ENCODE measurements at regions not wholly inside any gene's neighbourhood (a gene's known extent, or its start where the extent isn't known, plus 50 kb on each side); places are given as distances from the start of the nearest gene placed in this dataset.

DNA sequence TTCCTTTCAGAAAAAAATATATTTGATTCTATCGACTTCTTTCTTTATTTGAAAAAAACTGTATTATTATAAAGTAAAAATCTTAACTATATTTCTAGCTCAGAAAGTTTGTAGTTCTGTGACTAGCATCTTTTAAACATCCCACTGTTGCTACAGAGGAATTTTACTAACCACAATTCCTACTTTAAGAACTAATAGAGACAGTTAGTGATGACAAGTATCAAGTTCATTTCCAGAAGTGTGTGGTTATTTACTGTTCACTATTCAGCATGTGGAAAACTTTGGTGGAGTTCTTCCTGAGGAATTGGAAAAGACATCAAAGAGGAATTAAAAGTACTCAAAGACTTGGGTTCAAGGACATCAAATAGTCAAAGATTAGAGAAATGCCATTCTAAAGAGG is 524.1 kb upstream of the CBLB start:
- DNase-seq (ENCODE audit: low spot score) (no peak), ATAC-seq (ENCODE audit: insufficient number of reproducible peaks, low FRiP score, low read depth) (no peak)
- H3K36me3 ChIP-seq, result no peaks in the 10 kb centered on the region
- no peak overlapping the region for H3K27ac ChIP-seq
- no peaks in the 10 kb centered on the region for H3K27me3 ChIP-seq (replicated peaks; ENCODE audit: insufficient read depth)
- H3K4me1 ChIP-seq (ENCODE audit: control insufficient read depth in 1 of 2, low read depth in 2 of 2), result no peaks in the 10 kb centered on the region
- no peaks in the 10 kb centered on the region for H3K9me3 ChIP-seq
- H3K4me3 ChIP-seq, result no peak overlapping the region
- TF ChIP-seq, protein P1, sequence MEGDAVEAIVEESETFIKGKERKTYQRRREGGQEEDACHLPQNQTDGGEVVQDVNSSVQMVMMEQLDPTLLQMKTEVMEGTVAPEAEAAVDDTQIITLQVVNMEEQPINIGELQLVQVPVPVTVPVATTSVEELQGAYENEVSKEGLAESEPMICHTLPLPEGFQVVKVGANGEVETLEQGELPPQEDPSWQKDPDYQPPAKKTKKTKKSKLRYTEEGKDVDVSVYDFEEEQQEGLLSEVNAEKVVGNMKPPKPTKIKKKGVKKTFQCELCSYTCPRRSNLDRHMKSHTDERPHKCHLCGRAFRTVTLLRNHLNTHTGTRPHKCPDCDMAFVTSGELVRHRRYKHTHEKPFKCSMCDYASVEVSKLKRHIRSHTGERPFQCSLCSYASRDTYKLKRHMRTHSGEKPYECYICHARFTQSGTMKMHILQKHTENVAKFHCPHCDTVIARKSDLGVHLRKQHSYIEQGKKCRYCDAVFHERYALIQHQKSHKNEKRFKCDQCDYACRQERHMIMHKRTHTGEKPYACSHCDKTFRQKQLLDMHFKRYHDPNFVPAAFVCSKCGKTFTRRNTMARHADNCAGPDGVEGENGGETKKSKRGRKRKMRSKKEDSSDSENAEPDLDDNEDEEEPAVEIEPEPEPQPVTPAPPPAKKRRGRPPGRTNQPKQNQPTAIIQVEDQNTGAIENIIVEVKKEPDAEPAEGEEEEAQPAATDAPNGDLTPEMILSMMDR (IDR thresholded peaks at IDR 0.05), result no peak

DNA sequence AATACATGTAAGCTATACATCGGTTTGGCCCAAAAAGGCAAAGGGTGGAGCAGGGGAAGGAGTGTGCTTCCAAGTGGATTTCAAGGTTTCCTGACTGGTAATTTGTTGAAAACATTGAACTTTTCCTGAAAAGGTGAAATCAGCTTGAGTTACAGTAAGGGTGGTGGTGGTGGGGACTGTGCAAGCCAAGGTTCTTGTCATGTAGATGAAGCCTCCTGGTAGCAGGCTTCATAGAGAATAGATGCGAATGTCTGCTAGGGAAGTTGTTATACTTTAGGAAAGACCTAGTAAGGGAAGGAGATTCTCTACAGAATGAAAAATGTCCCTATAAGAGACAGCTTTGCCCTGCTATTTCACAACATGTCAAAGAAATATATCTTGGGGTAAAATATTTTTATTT is 528.2 kb upstream of the CBLB start:
- no peak for DNase-seq (ENCODE audit: low spot score)
- peaks cover 4 to 12% of the 10 kb centered on the region in 2 donors for H3K4me1 ChIP-seq (ENCODE audit: control insufficient read depth in 1 of 2, low read depth in 2 of 2)
- TF ChIP-seq, protein P1 (IDR thresholded peaks at IDR 0.05), result no peak
- H3K9me3 ChIP-seq, result no peaks in the 10 kb centered on the region
- no peaks in the 10 kb centered on the region for H3K27me3 ChIP-seq (replicated peaks; ENCODE audit: insufficient read depth)
- no peaks in the 10 kb centered on the region for H3K36me3 ChIP-seq
- no peak overlapping the region for H3K27ac ChIP-seq
- H3K4me3 ChIP-seq, result no peak overlapping the region
- no peak for ATAC-seq (ENCODE audit: insufficient number of reproducible peaks, low FRiP score, low read depth)

DNA sequence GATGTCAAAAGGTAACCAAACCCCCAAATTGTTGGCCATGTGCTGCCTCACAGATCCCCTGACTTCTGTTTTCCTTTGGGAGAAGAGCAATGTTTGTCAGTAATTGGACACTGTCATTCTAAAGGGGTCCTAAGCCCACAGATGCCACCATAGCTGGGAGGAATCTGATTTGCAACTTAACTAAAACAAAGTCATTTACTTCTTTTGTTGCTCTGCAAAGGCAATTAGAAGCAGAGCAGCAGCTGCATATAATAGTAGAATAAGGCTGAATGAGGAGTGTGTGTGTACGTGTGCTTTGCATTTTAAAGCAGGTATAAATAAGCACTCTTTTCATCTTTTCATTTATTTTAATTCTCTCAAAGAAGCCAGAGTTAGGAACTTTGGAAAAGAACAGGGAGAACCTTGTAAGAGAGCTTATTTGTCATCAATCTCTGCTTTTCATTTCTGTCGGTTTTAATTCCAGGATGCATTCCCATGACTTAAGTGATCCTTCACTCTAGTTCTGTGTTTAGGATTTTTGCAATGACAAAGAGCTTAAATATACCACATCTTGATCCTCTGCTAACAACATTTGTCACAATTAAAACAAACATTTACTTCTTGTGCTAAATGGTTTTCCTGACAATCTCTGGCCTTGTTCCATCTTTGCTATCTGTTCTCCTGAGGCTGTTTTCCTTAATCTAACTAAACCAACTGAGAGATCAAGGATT is 530.2 kb upstream of the CBLB start:
- Histone ChIP-seq H3K27ac (no peak overlapping the region), H3K4me1 (ENCODE audit: control insufficient read depth in 1 of 2, low read depth in 2 of 2) (peaks cover 7 to 17% of the 10 kb centered on the region in 2 donors), H3K36me3 (no peaks in the 10 kb centered on the region), H3K9me3 (no peaks in the 10 kb centered on the region), H3K4me3 (no peak overlapping the region), H3K27me3 (replicated peaks; ENCODE audit: insufficient read depth) (no peaks in the 10 kb centered on the region)
- ATAC-seq (ENCODE audit: insufficient number of reproducible peaks, low FRiP score, low read depth) (no peak), DNase-seq (ENCODE audit: low spot score) (no peak)
- TF ChIP-seq, protein P1 (IDR thresholded peaks at IDR 0.05), result no peak

DNA sequence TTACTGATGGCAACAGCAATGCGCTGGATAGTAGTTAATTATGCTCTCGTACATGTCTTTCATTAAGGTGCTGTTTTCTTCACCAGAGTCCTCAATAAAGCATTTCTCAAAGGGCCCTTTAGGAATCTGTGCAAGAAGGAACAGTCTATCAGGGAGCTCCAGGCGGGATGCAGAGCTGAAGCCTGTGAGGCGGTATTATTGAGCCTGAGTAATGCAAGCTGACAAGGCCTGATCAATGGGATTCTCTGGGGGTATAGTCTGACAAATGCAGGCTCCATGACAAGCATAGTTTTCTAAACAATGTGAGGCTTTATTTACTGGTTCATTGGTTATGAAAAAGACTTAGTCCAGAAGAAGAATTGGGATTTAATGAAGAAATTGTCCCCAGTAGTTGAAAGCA is 530.9 kb upstream of the CBLB start:
- Histone ChIP-seq H3K9me3 (no peaks in the 10 kb centered on the region), H3K4me3 (no peak overlapping the region), H3K36me3 (no peaks in the 10 kb centered on the region), H3K27me3 (replicated peaks; ENCODE audit: insufficient read depth) (no peaks in the 10 kb centered on the region), H3K4me1 (ENCODE audit: control insufficient read depth in 1 of 2, low read depth in 2 of 2) (peaks cover 7 to 17% of the 10 kb centered on the region in 2 donors), H3K27ac (no peak overlapping the region)
- no peak for ATAC-seq (ENCODE audit: insufficient number of reproducible peaks, low FRiP score, low read depth)
- TF ChIP-seq, protein P1 (IDR thresholded peaks at IDR 0.05), result no peak
- DNase-seq (ENCODE audit: low spot score), result no peak

DNA sequence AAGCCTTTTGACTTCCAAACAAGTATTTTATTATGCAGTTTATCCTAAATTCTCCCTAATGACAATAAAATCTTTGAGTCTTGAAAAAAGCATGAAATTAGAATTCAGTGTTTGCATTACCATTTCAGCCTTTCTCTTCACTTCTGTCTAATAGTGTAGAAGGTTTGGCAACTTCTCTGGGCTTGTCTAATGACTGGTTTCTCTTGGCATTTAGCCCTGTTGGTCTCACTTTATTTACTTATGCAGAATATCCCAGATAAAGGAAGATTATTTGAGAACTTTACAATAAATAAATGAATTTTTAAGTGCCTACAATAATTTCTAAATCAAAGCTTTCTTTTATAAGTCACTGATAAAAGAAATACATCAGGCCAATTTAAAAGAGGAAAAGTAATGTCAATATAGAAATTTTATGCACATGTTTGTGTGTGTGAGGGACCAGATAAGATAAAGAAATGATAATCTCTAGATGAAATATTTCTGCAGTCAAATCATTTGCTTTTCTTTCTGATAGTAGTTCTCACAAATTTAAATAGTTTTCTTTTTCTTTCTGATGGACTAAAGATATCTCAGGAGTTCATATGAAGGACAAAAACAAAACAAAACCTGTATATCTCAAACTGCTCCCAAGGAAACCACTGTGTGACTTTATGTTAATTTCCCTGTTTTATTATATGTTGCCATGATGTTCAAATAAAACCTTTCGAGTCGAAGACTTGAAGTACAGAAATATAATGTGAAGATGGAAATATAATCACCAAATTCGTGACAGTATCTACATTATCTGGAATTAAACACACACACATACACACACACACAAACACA is 533.1 kb upstream of the CBLB start:
- Histone ChIP-seq H3K4me3 (no peak overlapping the region), H3K36me3 (no peaks in the 10 kb centered on the region), H3K27ac (no peak overlapping the region), H3K9me3 (no peaks in the 10 kb centered on the region), H3K27me3 (replicated peaks; ENCODE audit: insufficient read depth) (no peaks in the 10 kb centered on the region), H3K4me1 (ENCODE audit: control insufficient read depth in 1 of 2, low read depth in 2 of 2) (peaks cover 7 to 17% of the 10 kb centered on the region in 2 donors)
- no peak for DNase-seq (ENCODE audit: low spot score)
- ATAC-seq (ENCODE audit: insufficient number of reproducible peaks, low FRiP score, low read depth), result no peak
- TF ChIP-seq, protein P1 (IDR thresholded peaks at IDR 0.05), result no peak
